ENCODE measurements at regions not wholly inside any gene's neighbourhood (a gene's known extent, or its start where the extent isn't known, plus 50 kb on each side); places are given as distances from the start of the nearest gene placed in this dataset.
"Not testable (repeated sequence)": the region's sequence is repeated elsewhere in the genome, so short reads cannot be mapped to it uniquely, and the experiment has no call there.

DNA sequence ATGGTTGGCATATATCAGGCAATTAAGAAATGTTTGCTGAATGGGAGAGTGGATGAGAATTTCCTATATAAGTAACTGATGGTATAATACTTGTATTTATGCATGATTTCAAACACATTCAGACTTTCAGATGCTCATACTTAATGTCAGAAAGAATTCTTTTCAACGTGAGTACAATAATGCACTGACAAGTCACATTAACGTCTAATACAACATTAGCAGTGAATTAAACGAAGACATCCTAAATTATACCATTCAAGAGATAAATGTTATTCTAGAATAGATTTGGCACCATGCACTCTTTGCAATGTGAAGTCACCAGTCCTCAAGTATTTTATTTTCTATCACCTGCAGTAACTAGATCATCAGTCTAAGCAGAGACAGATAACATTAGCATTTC is 712.9 kb downstream of the TLE1 start:
- no peaks in the 10 kb centered on the region for H3K4me1 Mint-ChIP-seq
- Histone ChIP-seq H3K36me3 (no peaks in the 10 kb centered on the region), H3K4me1 (no peaks in the 10 kb centered on the region), H3K9ac (no peak overlapping the region), H2AFZ (replicated peaks) (no peak overlapping the region), H3F3A (ENCODE audit: low read depth) (no peaks in the 10 kb centered on the region), H4K20me1 (ENCODE audit: low read depth) (no peaks in the 10 kb centered on the region), H3K9me3 (ENCODE audit: low read depth) (no peaks in the 10 kb centered on the region), H3K79me2 (ENCODE audit: low read depth) (no peaks in the 10 kb centered on the region), H3K4me3 (no peak overlapping the region), H3K27me3 (no peaks in the 10 kb centered on the region), H3K27ac (no peak overlapping the region), H3K4me2 (no peak overlapping the region)
- DNase-seq (ENCODE audit: low spot score), result no peak
- peaks cover 2% of the 10 kb centered on the region for H3K36me3 Mint-ChIP-seq
- no peak overlapping the region for H3K4me3 Mint-ChIP-seq
- H3K9me3 Mint-ChIP-seq, result peaks cover 18% of the 10 kb centered on the region
- no peak overlapping the region for H3K27ac Mint-ChIP-seq
- TF ChIP-seq, protein P1, sequence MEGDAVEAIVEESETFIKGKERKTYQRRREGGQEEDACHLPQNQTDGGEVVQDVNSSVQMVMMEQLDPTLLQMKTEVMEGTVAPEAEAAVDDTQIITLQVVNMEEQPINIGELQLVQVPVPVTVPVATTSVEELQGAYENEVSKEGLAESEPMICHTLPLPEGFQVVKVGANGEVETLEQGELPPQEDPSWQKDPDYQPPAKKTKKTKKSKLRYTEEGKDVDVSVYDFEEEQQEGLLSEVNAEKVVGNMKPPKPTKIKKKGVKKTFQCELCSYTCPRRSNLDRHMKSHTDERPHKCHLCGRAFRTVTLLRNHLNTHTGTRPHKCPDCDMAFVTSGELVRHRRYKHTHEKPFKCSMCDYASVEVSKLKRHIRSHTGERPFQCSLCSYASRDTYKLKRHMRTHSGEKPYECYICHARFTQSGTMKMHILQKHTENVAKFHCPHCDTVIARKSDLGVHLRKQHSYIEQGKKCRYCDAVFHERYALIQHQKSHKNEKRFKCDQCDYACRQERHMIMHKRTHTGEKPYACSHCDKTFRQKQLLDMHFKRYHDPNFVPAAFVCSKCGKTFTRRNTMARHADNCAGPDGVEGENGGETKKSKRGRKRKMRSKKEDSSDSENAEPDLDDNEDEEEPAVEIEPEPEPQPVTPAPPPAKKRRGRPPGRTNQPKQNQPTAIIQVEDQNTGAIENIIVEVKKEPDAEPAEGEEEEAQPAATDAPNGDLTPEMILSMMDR (IDR thresholded peaks at IDR 0.05), result no peak
- no peak for TF ChIP-seq EZH2 (IDR thresholded peaks at IDR 0.05)
- no peak for TF ChIP-seq EZH2phosphoT487 (IDR thresholded peaks at IDR 0.05)
- H3K27me3 Mint-ChIP-seq (ENCODE audit: insufficient read depth, low read depth), result no peaks in the 10 kb centered on the region

DNA sequence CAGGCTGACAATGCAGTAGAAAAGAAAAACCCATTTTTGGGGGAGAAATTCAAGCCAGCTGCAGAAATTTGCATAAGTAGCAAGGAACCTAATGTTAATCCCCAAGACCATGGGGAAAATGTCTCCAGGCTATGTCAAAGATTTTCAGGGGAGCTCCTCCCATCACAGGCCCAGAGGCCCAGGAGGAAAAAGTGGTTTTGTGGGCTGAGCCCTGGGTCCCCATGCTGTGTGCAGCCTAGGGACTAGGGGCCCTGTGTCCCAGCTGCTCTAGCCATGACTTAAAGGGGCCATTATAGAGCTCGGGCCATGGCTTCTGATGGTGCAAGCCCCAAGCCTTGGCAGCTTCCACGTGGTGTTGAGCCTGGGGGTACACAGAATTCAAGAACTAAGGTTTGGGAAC is 719.0 kb downstream of the TLE1 start:
- not testable (repeated sequence) for H3K4me1 Mint-ChIP-seq

DNA sequence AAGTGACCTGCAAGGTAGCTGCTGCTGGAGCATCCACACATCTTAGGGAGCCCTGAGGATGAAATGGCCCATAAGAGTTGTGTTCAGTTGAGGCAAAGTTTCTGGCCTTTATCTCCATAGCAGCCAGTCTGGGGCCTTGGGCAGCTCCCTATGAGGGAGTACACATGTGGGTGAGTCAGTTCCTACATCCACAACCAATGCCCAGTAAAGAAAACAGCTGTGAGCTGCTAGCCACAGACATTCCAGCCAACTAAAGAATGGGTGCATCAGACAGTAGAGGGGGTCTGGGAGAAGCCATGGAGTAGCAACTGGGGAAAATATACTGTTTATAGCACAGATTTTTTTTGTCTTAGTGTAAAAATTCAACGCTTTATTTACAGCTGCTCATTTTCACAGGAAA is 720.7 kb downstream of the TLE1 start:
- H3K4me3 Mint-ChIP-seq, result no peak overlapping the region
- H3K4me1 Mint-ChIP-seq, result peaks cover 25% of the 10 kb centered on the region
- H4K20me1 ChIP-seq (ENCODE audit: low read depth), result no peaks in the 10 kb centered on the region
- TF ChIP-seq, protein P1 (IDR thresholded peaks at IDR 0.05), result no peak
- TF ChIP-seq EZH2phosphoT487 (IDR thresholded peaks at IDR 0.05) (no peak), EZH2 (IDR thresholded peaks at IDR 0.05) (no peak)
- no peaks in the 10 kb centered on the region for H3K27me3 ChIP-seq
- H3F3A ChIP-seq (ENCODE audit: low read depth), result no peaks in the 10 kb centered on the region
- no peak overlapping the region for H3K4me2 ChIP-seq
- H3K9me3 ChIP-seq (ENCODE audit: low read depth), result no peaks in the 10 kb centered on the region
- no peaks in the 10 kb centered on the region for H3K36me3 ChIP-seq
- H3K9me3 Mint-ChIP-seq, result peaks cover 14% of the 10 kb centered on the region
- no peak overlapping the region for H3K27ac ChIP-seq
- no peak overlapping the region for H3K4me3 ChIP-seq
- no peak overlapping the region for H3K27ac Mint-ChIP-seq
- H3K79me2 ChIP-seq (ENCODE audit: low read depth), result no peaks in the 10 kb centered on the region
- H3K27me3 Mint-ChIP-seq (ENCODE audit: insufficient read depth, low read depth), result no peaks in the 10 kb centered on the region
- peaks cover 2% of the 10 kb centered on the region for H3K36me3 Mint-ChIP-seq
- H3K4me1 ChIP-seq, result no peaks in the 10 kb centered on the region
- H2AFZ ChIP-seq (replicated peaks), result no peak overlapping the region
- DNase-seq (ENCODE audit: low spot score), result no peak
- no peak overlapping the region for H3K9ac ChIP-seq

More for the DNA sequence above, 719.0 kb downstream of the TLE1 start:
- H3K79me2 ChIP-seq (ENCODE audit: low read depth); H3K36me3 ChIP-seq; H3K4me3 ChIP-seq; H3K9ac ChIP-seq; H3K4me1 ChIP-seq; H3K4me3 Mint-ChIP-seq; H4K20me1 ChIP-seq (ENCODE audit: low read depth); H2AFZ ChIP-seq (replicated peaks); H3F3A ChIP-seq (ENCODE audit: low read depth); H3K36me3 Mint-ChIP-seq; H3K4me2 ChIP-seq; H3K27me3 ChIP-seq; H3K27ac ChIP-seq; DNase-seq (ENCODE audit: low spot score); H3K9me3 ChIP-seq (ENCODE audit: low read depth); H3K27ac Mint-ChIP-seq; H3K27me3 Mint-ChIP-seq (ENCODE audit: insufficient read depth, low read depth): not testable (repeated sequence)
- peaks cover 20% of the 10 kb centered on the region for H3K9me3 Mint-ChIP-seq

DNA sequence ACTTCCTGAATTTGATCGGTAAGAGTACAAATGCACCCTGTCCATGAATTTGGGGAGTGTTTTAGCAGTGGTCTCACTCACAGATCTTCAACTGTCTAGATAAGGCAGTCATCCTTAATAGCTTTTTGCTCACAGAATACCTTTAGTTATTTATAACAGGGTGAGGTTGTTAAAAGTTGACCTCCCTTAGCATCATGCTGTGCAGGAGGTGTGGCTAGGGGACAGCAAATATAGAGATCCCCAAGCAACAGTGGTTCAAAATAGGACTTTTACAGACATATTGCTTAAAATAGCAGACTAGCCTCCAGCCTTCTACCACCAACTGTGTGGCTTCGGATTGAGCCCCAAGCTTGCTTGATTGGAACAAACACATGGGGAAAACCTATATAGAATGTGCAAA is 724.4 kb downstream of the TLE1 start:
- Mint-ChIP-seq H3K27me3 (ENCODE audit: insufficient read depth, low read depth) (no peaks in the 10 kb centered on the region), H3K4me1 (peaks cover 25% of the 10 kb centered on the region), H3K4me3 (no peak overlapping the region), H3K27ac (no peak overlapping the region), H3K36me3 (peaks cover 2% of the 10 kb centered on the region), H3K9me3 (peaks cover 16% of the 10 kb centered on the region)
- DNase-seq (ENCODE audit: low spot score), result no peak
- no peak overlapping the region for H3K4me3 ChIP-seq
- TF ChIP-seq, protein P1 (IDR thresholded peaks at IDR 0.05), result no peak
- TF ChIP-seq EZH2 (IDR thresholded peaks at IDR 0.05) (no peak), EZH2phosphoT487 (IDR thresholded peaks at IDR 0.05) (no peak)
- H3K9ac ChIP-seq, result no peak overlapping the region
- H3K9me3 ChIP-seq (ENCODE audit: low read depth), result no peaks in the 10 kb centered on the region
- H3K4me2 ChIP-seq, result no peak overlapping the region
- no peaks in the 10 kb centered on the region for H4K20me1 ChIP-seq (ENCODE audit: low read depth)
- no peaks in the 10 kb centered on the region for H3K79me2 ChIP-seq (ENCODE audit: low read depth)
- H3F3A ChIP-seq (ENCODE audit: low read depth), result no peaks in the 10 kb centered on the region
- H3K4me1 ChIP-seq, result no peaks in the 10 kb centered on the region
- no peaks in the 10 kb centered on the region for H3K36me3 ChIP-seq
- H2AFZ ChIP-seq (replicated peaks), result no peak overlapping the region
- no peak overlapping the region for H3K27ac ChIP-seq
- no peaks in the 10 kb centered on the region for H3K27me3 ChIP-seq

Measured in neural progenitor cell (in vitro differentiated cells).